Upper lobe of left lung (tissue), 4 donors: ENCODE measurements at regions not wholly inside any gene's neighbourhood (a gene's known extent, or its start where the extent isn't known, plus 50 kb on each side); places are given as distances from the start of the nearest gene placed in this dataset.

ENCODE experiments used
- EP300 ChIP-seq, 4 donors: sonication (generic); formaldehyde crosslinking; IDR thresholded peaks; one replicate each; pipeline ENCODE4 v1.5.1; 2017; ENCODE audit warnings: antibody characterized with exemption in 4 of 4, control low read depth in 2 of 4
- POLR2A ChIP-seq, 4 donors: fragments of 450-650 bp; IDR thresholded peaks; one replicate each; pipeline ENCODE4 v1.5.1; 2016 to 2017; ENCODE audit warnings: antibody characterized with exemption in 4 of 4, mild to moderate bottlenecking in 2 of 4
- POLR2AphosphoS5 ChIP-seq, 2 donors: sonication (generic); formaldehyde crosslinking; IDR thresholded peaks; one replicate each; pipeline ENCODE4 v1.5.1; 2017; ENCODE audit warnings: antibody characterized with exemption in 2 of 2
- TF ChIP-seq, protein P1 (sequence below), 6 experiments: fragments of 450-650 bp in 4 of 6; fragments of 200-600 bp in 2 of 6; sonication (generic) in 2 of 6; IDR thresholded peaks; one replicate each; pipeline ENCODE4 v1.5.1; 2016 to 2019; ENCODE audit warnings: antibody characterized with exemption in 6 of 6

DNA sequence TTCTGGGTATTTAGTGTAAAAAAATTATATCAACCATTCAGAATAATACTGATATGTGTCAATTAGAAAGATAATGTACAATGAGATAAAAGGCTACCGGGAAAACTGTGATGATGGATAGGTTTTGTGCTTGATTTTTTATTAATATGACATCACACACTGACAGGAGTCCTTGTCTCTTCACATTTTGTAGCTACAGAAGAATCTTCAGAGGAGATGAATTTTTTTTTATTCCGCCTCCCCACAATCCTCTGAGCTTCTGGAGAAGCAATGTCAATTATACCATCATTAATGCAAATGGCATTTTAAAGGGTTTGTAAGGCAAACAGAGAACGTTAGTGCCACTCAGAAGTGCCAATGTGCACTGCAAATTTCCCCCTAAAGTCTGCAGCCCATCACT, 131.7 kb upstream of the CCNG1 start:
- TF ChIP-seq, protein P1, sequence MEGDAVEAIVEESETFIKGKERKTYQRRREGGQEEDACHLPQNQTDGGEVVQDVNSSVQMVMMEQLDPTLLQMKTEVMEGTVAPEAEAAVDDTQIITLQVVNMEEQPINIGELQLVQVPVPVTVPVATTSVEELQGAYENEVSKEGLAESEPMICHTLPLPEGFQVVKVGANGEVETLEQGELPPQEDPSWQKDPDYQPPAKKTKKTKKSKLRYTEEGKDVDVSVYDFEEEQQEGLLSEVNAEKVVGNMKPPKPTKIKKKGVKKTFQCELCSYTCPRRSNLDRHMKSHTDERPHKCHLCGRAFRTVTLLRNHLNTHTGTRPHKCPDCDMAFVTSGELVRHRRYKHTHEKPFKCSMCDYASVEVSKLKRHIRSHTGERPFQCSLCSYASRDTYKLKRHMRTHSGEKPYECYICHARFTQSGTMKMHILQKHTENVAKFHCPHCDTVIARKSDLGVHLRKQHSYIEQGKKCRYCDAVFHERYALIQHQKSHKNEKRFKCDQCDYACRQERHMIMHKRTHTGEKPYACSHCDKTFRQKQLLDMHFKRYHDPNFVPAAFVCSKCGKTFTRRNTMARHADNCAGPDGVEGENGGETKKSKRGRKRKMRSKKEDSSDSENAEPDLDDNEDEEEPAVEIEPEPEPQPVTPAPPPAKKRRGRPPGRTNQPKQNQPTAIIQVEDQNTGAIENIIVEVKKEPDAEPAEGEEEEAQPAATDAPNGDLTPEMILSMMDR (IDR thresholded peaks at IDR 0.05): no peak
- TF ChIP-seq POLR2A (IDR thresholded peaks at IDR 0.05) (no peak), EP300 (IDR thresholded peaks at IDR 0.05) (no peak), POLR2AphosphoS5 (IDR thresholded peaks at IDR 0.05) (no peak)
